GM12878 (cell line): ENCODE measurements at regions not wholly inside any gene's neighbourhood (a gene's known extent, or its start where the extent isn't known, plus 50 kb on each side); places are given as distances from the start of the nearest gene placed in this dataset.

ENCODE experiments used
- ATAC-seq: fragments of 200-7000 bp; cut with Tn5 transposase; 3 replicates; pipeline ENCODE4 v1.9.1; 2020; ENCODE audit warnings: mild to moderate bottlenecking, moderate library complexity
- BruUV-seq: library from RNA; stranded (reverse); fragments of 400-500 nt; replicated peaks from 2 replicates; lab custom pipeline; 2021; lab: Mats Ljungman, UMichigan
- CTCF ChIA-PET: fragments of 300-600 bp; sonication (Branson Sonifier 250); formaldehyde crosslinking; extraction: SDS; loops from one replicate; lab custom pipeline; 2021; ENCODE audit warnings: inconsistent platforms; lab: Yijun Ruan, JAX
- POLR2A ChIA-PET: fragments of 350-600 bp; formaldehyde crosslinking; extraction: SDS; loops from one replicate; lab custom pipeline; 2021; ENCODE audit warnings: inconsistent platforms; lab: Charles Lee
- RAD21 ChIA-PET: fragments of 300-600 bp; sonication (Branson Sonifier 250); formaldehyde crosslinking; loops from one replicate; lab custom pipeline; 2023; ENCODE audit warnings: antibody characterized with exemption; ENCODE audit not compliant: unreplicated experiment; lab: Charles Lee
- SMC1A ChIA-PET: fragments of 300-600 bp; sonication (Branson Sonifier 250); formaldehyde crosslinking; loops from one replicate; lab custom pipeline; 2023; ENCODE audit not compliant: unreplicated experiment, uncharacterized antibody; lab: Charles Lee
- DNase-seq: peaks from one replicate; pipeline ENCODE4 v3.0.0-alpha.2; 2011; ENCODE audit warnings: low read depth, low spot score
- FAIRE-seq: peaks from 3 replicates; lab custom pipeline; 2011; peaks lifted over from hg19 to GRCh38; lab: Jason Lieb, UNC
- H2AFZ ChIP-seq: 2 replicates; pipeline ENCODE4 v1.6.0; 2011; ENCODE audit warnings: low read depth, low read length, control low read depth; ENCODE audit not compliant: control insufficient read depth
- H3K27ac ChIP-seq: 2 replicates; pipeline ENCODE4 v1.5.1; 2011; ENCODE audit warnings: control low read depth; ENCODE audit not compliant: control insufficient read depth, insufficient read depth
- H3K27me3 ChIP-seq, 2 experiments: replicated peaks in 1 of 2; 2 replicates each; pipeline versions ENCODE4 v1.6.0 to v1.6.1; 2011; ENCODE audit warnings: low read length in 1 of 2; ENCODE audit not compliant: control insufficient read depth in 2 of 2, insufficient read depth in 2 of 2
- H3K36me3 ChIP-seq, 2 experiments: 2 replicates each; pipeline ENCODE4 v1.5.1; 2011; ENCODE audit warnings: low read length in 1 of 2; ENCODE audit not compliant: control insufficient read depth in 2 of 2, insufficient read depth in 2 of 2
- H3K4me1 ChIP-seq: 2 replicates; pipeline ENCODE4 v1.6.1; 2011; ENCODE audit warnings: mild to moderate bottlenecking, low read length, moderate library complexity, mixed read lengths; ENCODE audit not compliant: control insufficient read depth, insufficient read depth
- H3K4me2 ChIP-seq: 2 replicates; pipeline ENCODE4 v1.6.0; 2011; ENCODE audit warnings: control low read depth; ENCODE audit not compliant: control insufficient read depth, insufficient read depth
- H3K4me3 ChIP-seq: fragments of 200-600 bp; sonication (generic); 2 replicates; pipeline ENCODE4 v1.5.1; 2016
- H3K79me2 ChIP-seq: 2 replicates; pipeline ENCODE4 v1.6.0; 2011; ENCODE audit warnings: low read length; ENCODE audit not compliant: control insufficient read depth, insufficient read depth
- H3K9ac ChIP-seq: 2 replicates; pipeline ENCODE4 v1.8.0; 2011; ENCODE audit warnings: low read length, control low read depth, mixed read lengths; ENCODE audit not compliant: control insufficient read depth, insufficient read depth
- H3K9me3 ChIP-seq: replicated peaks from 3 replicates; pipeline ENCODE4 v1.5.1; 2011; ENCODE audit warnings: mild to moderate bottlenecking, low read length; ENCODE audit not compliant: control insufficient read depth, insufficient read depth
- H4K20me1 ChIP-seq: 2 replicates; pipeline ENCODE4 v1.6.0; 2011; ENCODE audit not compliant: control insufficient read depth, insufficient read depth
- BACH1 ChIP-seq: fragments of 450-650 bp; IDR thresholded peaks from 2 replicates; pipeline ENCODE4 v1.6.1; 2017; ENCODE audit warnings: mild to moderate bottlenecking, borderline replicate concordance
- BMI1 ChIP-seq: fragments of 450-650 bp; IDR thresholded peaks from 2 replicates; pipeline ENCODE4 v1.6.1; 2016; ENCODE audit warnings: mild to moderate bottlenecking, moderate library complexity, borderline replicate concordance
- ELK1 ChIP-seq: IDR thresholded peaks from 2 replicates; pipeline ENCODE4 v1.6.1; 2012; ENCODE audit warnings: low read depth, low read length, improper control_type of control experiment
- FOS ChIP-seq: IDR thresholded peaks from 3 replicates; pipeline ENCODE4 v1.6.1; 2011; ENCODE audit warnings: borderline replicate concordance; ENCODE audit not compliant: insufficient read length; ENCODE audit errors: extremely low read depth
- IKZF2 ChIP-seq, 2 experiments: fragments of 450-650 bp; IDR thresholded peaks; 2 replicates each; pipeline ENCODE4 v1.6.1; 2017; ENCODE audit warnings: mild to moderate bottlenecking in 2 of 2, moderate library complexity in 2 of 2
- PAX8 ChIP-seq: fragments of 450-650 bp; IDR thresholded peaks from 2 replicates; pipeline ENCODE4 v1.6.1; 2017; ENCODE audit warnings: mild to moderate bottlenecking, moderate library complexity
- PML ChIP-seq: IDR thresholded peaks from 2 replicates; pipeline ENCODE4 v1.6.1; 2012; ENCODE audit warnings: low read length, inconsistent platforms
- RAD51 ChIP-seq: fragments of 450-650 bp; IDR thresholded peaks from 2 replicates; pipeline ENCODE4 v1.6.1; 2016; ENCODE audit warnings: moderate library complexity, mild to moderate bottlenecking, inconsistent platforms
- RB1 ChIP-seq: fragments of 450-650 bp; formaldehyde crosslinking; IDR thresholded peaks from 2 replicates; pipeline ENCODE4 v1.6.1; 2017; ENCODE audit warnings: mild to moderate bottlenecking, borderline replicate concordance
- RCOR1 ChIP-seq: conservative IDR thresholded peaks from 2 replicates; pipeline ENCODE4 v1.6.1; 2012; ENCODE audit warnings: low read depth, low read length, improper control_type of control experiment
- RFX5 ChIP-seq: IDR thresholded peaks from 2 replicates; pipeline ENCODE4 v1.6.1; 2011; ENCODE audit warnings: low read depth, low read length, improper control_type of control experiment
- SIX5 ChIP-seq: IDR thresholded peaks from 2 replicates; pipeline ENCODE4 v1.6.1; 2011; ENCODE audit warnings: mild to moderate bottlenecking, low read depth, low read length, moderate library complexity; ENCODE audit not compliant: severe bottlenecking
- SPI1 ChIP-seq: IDR thresholded peaks from 2 replicates; pipeline ENCODE4 v1.6.1; 2011; ENCODE audit warnings: low read depth, mild to moderate bottlenecking, low read length, moderate library complexity, borderline replicate concordance; ENCODE audit not compliant: insufficient read depth
- STAT1 ChIP-seq: fragments of 450-650 bp; conservative IDR thresholded peaks from 2 replicates; pipeline ENCODE4 v1.6.1; 2014; ENCODE audit warnings: antibody characterized with exemption, mild to moderate bottlenecking
- TCF12 ChIP-seq: IDR thresholded peaks from 2 replicates; pipeline ENCODE4 v1.6.1; 2011; ENCODE audit warnings: low read depth, mild to moderate bottlenecking, low read length
- WRNIP1 ChIP-seq: IDR thresholded peaks from 2 replicates; pipeline ENCODE4 v1.6.1; 2011; ENCODE audit warnings: low read depth, low read length, improper control_type of control experiment, borderline replicate concordance
- ZNF592 ChIP-seq: fragments of 450-650 bp; IDR thresholded peaks from 2 replicates; pipeline ENCODE4 v1.6.1; 2017; ENCODE audit warnings: mild to moderate bottlenecking, moderate library complexity
- WGBS: methylation state at CpG from one replicate; pipeline ENCODE4 v1.1.6; 2016; ENCODE audit warnings: low lambda C conversion rate; ENCODE audit not compliant: insufficient replicate concordance, insufficient coverage; ENCODE audit errors: missing lambda C conversion rate; 5-methylcytosine and 5-hydroxymethylcytosine counted together
- in situ Hi-C: fragments of 300-500 bp; cut with MboI; formaldehyde crosslinking; loops from 9 replicates; pipeline ENCODE4 v1.14.3; 2018; ENCODE audit warnings: mixed read lengths
- intact Hi-C: fragments of 100-400 bp; cut with micrococcal nuclease; formaldehyde crosslinking; loops from one replicate; pipeline ENCODE4 v1.14.2; 2022; ENCODE audit not compliant: unreplicated experiment

- TF ChIP-seq BMI1 (no peak), PML (no peak), WRNIP1 (no peak), TCF12 (no peak), SIX5 (no peak), STAT1 (no peak), ELK1 (no peak), PAX8 (no peak)
Measured at GRCh38 chr2:103798291-103798690, 1036.5 kb downstream of the TMEM182 start (continued).

GRCh38 chr2:103804013-103804412 is 1042.2 kb downstream of the TMEM182 start:
- FAIRE-seq (no peak), ATAC-seq (no peak), DNase-seq (no peak)
- Histone ChIP-seq H3K9ac (no peak overlapping the region), H3K27ac (no peak overlapping the region), H3K4me1 (no peaks in the 10 kb centered on the region), H3K4me3 (no peak overlapping the region), H3K36me3 (no peaks in the 10 kb centered on the region), H3K79me2 (no peaks in the 10 kb centered on the region), H4K20me1 (no peaks in the 10 kb centered on the region), H3K4me2 (no peak overlapping the region)
- BruUV-seq = no TSS peak
- intact Hi-C loops = no loop called here
- CTCF ChIA-PET = no interaction called here
- RAD21 ChIA-PET = no interaction called here
- POLR2A ChIA-PET = no interaction called here
- TF ChIP-seq BACH1 = no peak
- no peak for TF ChIP-seq RB1
- TF ChIP-seq RAD51 = no peak
- no peak for TF ChIP-seq ZNF592
- no peak for TF ChIP-seq FOS
- no peak for TF ChIP-seq RFX5
- TF ChIP-seq RCOR1 = no peak
- TF ChIP-seq SPI1 = no peak
- no peak for TF ChIP-seq IKZF2 (IDR thresholded peaks at IDR 0.05)
- TF ChIP-seq, all 136 proteins: peak for 0
- 0% methylated on average over 1 of the region's 1 CpG for WGBS
- in situ Hi-C loops = no loop called here
- H3K9me3 ChIP-seq = no peaks in the 10 kb centered on the region
- no peaks in the 10 kb centered on the region for H3K27me3 ChIP-seq
- SMC1A ChIA-PET = interaction anchor here (0.6 kb wide), 1 partner anchor 56 kb away, joined by 3 read pairs; no protein-coding TSS in a partner anchor
- no peak overlapping the region for H2AFZ ChIP-seq
